A204.1 (cell line): ENCODE measurements at regions not wholly inside any gene's neighbourhood (a gene's known extent, or its start where the extent isn't known, plus 50 kb on each side); places are given as distances from the start of the nearest gene placed in this dataset.
"Not testable (repeated sequence)": the region's sequence is repeated elsewhere in the genome, so short reads cannot be mapped to it uniquely, and the experiment has no call there.

Experiments
- FAIRE-seq: peaks from 2 replicates; lab custom pipeline; 2012; peaks lifted over from hg19 to GRCh38; lab: Jason Lieb, UNC

- not testable (repeated sequence) for FAIRE-seq
Measured at GRCh38 chr3:75840160-75840559, 54.8 kb upstream of the ZNF717 start.

GRCh38 chr3:75850301-75851008, 65.1 kb upstream of the ZNF717 start:
- not testable (repeated sequence) for FAIRE-seq

- no peak for FAIRE-seq
Measured at GRCh38 chr3:75863130-75863529, 77.8 kb upstream of the ZNF717 start.

DNA sequence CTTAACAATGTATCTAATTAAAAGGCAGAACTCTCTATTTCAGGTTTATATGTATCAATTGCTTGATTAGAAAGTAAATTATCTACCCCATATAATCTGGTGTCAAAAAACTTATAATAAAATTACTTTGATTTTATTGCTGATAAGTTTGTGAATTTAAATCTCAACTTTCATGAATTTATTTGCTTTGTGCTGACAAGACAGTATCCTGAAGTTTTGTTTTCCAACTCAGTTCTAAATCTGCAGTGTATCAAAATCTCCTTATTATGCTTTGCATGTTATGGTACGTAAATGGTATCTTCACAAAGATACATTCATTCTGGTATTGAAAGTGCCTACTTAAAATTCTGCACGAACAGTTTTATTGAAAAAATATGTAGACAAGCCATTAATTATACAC, 78.5 kb upstream of the ZNF717 start:
- peak; percentile 32 for FAIRE-seq

- FAIRE-seq: not testable (repeated sequence)
Measured at GRCh38 chr3:75883719-75884118, 98.4 kb upstream of the ZNF717 start.

DNA sequence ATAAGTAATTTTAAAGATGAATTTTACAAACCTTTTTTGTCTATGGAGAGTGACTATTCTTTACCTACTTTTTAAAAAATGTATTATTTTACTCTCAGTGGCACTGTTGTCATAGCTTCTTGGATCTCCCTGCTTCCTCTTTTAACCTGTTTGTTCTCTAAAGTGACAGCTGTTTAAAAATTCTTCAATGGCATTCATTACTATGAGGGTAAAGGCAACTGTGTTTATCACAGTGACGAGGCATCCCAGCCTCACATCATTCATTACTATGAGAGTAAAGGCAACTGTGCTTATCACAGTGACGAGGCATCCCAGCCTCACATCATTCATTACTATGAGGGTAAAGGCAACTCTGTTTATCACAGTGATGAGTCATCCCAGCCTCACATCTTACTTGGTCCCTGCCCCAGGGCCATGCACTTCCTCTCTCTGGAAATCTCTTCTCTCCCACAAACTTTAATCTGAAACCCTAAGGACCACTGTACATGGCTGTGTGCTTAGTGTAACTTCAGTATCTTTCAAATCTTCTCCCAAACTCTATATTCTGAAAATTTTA, 101.7 kb upstream of the ZNF717 start:
- FAIRE-seq: no peak

DNA sequence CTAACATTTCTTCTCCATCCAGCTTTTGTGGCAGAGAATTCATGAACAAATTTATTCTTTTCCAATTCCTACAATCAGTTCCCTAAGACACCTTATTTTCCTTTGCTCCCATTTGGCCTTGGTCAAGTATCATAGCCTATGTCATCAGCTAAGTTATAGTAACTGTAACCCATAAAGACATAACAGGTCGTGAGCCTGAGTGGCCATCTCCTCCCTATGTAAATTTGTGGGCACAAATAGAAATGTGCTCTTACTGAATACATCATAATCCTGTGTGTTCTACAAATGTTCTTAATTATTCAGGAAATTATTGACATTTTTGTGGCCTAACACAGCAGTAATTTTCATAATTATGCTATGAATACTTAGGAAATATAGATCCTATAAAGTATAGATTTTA, 108.9 kb upstream of the ZNF717 start:
- no peak for FAIRE-seq

- FAIRE-seq: no peak
Measured at GRCh38 chr3:75896265-75896664, 110.9 kb upstream of the ZNF717 start.

- FAIRE-seq: not testable (repeated sequence)
Measured at GRCh38 chr3:75901446-75901845, 116.1 kb upstream of the ZNF717 start.

- no peak for FAIRE-seq
Measured at GRCh38 chr3:75906555-75907112, 121.3 kb upstream of the ZNF717 start.

DNA sequence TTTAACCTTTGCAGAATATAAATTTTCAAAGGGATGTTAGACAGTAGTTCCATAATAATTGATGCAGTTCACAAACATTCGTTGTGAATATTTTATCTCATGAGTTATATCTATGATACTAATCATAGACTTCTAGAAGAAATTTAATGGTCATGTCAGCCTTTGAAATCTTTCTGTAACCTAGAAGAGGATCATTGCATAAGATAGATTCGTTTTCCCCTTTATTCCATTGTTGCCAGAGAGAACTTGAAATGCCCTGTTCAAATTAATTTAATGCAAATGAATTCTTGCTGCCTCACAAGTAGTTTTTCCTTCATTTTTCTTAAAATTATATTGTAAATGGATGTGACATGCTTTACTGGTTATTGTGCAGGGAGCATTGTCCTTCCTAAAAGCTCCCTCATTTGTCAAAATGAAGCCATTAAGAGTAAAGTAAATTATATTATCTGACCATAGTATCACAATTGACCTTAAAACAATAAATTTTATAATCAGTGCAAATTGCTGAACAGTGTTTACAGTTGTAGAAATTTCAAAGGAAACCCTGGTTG, 128.5 kb upstream of the ZNF717 start:
- FAIRE-seq: no peak

DNA sequence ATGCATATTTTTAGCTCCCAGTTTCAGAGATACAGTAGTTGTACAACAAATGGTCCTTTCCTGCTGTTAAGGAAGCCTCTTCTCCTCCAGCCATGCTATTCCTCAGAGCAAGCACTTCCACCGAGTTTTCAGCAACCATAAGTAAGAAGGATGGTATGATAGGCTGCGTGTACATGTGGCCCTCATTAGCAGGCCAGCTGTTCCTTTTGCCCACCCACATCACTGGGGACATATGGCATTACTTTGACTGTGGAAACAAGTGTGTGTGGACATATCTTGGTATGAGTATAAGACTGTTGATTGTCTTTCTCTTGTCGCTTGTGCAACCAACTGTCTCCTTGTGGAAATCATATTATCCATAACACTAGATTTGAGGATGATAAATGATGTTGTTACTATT, 129.4 kb upstream of the ZNF717 start:
- FAIRE-seq: not testable (repeated sequence)

DNA sequence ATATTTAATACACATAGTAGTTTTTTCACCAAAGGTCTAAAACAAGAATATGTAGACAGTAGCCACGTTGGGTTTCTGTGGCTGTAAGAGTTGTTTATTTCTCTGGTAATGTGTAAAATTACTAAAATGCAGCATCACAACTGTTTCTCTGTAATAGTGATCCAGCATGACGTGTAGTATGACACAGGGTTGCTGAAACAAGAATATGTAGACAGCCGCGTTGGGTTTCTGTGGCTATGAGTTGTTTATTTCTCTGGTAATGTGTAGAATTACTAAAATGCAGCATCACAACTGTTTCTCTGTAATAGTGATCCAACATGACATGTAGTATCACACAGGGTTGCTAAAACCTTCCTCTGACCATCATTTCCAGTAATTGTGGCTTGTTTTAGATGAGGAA, 153.6 kb upstream of the ZNF717 start:
- FAIRE-seq: no peak

DNA sequence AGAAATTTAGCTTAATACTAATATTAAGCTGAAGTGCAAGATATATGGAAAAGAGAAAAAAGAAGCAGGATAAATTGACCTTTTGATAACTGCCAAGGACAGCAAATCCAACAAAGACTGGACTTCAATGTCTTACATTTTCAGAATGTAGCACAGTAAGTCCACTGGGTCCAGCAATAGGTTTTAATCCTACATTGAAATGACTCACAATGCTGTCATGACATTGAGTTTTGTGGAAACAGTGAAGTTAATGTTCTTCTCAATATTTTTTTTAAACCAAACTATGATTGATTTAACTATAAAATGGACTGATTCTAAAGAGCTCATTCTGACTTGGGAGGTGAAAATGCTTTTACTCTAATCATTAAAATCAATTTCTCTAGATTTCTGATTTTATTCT, 166.6 kb upstream of the ZNF717 start:
- no peak for FAIRE-seq

GRCh38 chr3:75960031-75960430, 174.7 kb upstream of the ZNF717 start:
- FAIRE-seq: not testable (repeated sequence)

- FAIRE-seq: peak; percentile 35
Measured at GRCh38 chr3:75962054-75962453, 176.7 kb upstream of the ZNF717 start.

DNA sequence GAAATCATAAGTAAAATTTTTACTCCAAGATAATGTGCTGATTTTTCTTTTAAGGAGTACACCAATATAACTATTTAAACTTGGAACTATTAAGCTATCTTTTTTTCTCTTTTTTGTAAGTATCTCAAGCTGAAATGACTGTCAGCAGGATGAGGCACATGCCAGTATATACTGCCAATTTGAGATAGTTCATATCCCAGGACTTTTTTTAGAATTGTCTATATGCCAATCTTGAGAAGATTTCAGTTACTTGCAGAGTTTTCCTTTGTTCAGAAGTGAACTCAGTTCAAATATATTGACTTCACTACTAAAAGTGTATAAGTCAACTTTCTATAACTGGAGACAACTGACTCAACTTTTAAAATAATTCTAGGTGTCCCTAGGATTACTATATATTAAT, 181.7 kb upstream of the ZNF717 start:
- no peak for FAIRE-seq

GRCh38 chr3:75978686-75979085, 193.3 kb upstream of the ZNF717 start:
- no peak for FAIRE-seq

GRCh38 chr3:75981401-75981800, 196.1 kb upstream of the ZNF717 start:
- peak; percentile 73 for FAIRE-seq

- FAIRE-seq: no peak
Measured at GRCh38 chr3:75982151-75982550, 196.8 kb upstream of the ZNF717 start.

DNA sequence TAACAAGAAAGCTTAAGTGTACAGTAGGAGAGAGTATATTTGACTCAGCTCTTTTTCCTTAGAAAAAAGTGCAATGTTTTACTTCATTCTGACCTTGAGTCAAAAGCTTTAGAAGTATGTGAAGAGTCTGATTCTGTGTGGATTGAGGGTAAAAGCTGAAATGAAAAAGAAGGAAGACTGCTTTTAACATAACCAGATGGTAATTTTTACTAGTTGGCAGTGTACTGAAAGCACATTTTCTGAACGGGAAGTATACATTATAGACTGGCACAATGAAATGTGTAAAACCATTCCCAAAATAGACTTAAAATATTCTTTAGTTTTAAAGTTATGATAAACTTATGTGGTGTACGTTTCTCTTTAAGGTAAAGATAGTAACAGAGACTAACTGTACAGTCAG, 197.8 kb upstream of the ZNF717 start:
- FAIRE-seq: no peak

- FAIRE-seq: no peak
Measured at GRCh38 chr3:75983609-75984290, 198.4 kb upstream of the ZNF717 start.

GRCh38 chr3:75985432-75985831, 200.1 kb upstream of the ZNF717 start:
- FAIRE-seq: no peak
